Activated CD4-positive, alpha-beta T cell treated with anti-CD3 and anti-CD28 coated beads, Interleukin-10, Interleukin-2, amounts not matched to agents 100 ng/mL and 50 ng/mL, durations not matched to agents 16 hours and 8 hours (primary cell): ENCODE measurements at regions not wholly inside any gene's neighbourhood (a gene's known extent, or its start where the extent isn't known, plus 50 kb on each side); places are given as distances from the start of the nearest gene placed in this dataset.

Experiments used
- DNase-seq: peaks from one replicate; pipeline ENCODE4 v3.0.0-alpha.2; 2020

DNA sequence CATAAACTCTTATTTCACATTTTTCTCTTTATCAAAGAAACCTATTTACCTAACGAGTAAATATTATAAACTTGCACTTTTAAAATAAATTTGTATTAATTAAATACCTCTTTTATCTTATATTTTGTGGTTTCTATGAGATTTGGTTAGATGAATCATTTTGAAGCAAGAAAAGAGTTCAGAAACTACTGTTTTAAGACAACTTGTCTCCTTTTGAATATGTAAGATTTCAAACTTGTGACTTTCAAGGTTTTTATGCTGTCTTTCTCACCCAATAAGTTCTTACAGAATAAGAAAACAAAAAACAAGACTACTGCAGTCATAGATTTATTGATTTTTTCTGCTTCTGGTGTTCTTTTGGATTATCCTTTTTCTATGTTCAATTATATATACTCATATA, 339.0 kb downstream of the SNAPC1 start:
- DNase-seq = peak; percentile 7

GRCh38 chr14:62101673-62102348, 339.6 kb downstream of the SNAPC1 start:
- no peak for DNase-seq

- no peak for DNase-seq
These were observed 340.1 kb downstream of the SNAPC1 start for GRCh38 chr14:62102349-62102725.

DNA sequence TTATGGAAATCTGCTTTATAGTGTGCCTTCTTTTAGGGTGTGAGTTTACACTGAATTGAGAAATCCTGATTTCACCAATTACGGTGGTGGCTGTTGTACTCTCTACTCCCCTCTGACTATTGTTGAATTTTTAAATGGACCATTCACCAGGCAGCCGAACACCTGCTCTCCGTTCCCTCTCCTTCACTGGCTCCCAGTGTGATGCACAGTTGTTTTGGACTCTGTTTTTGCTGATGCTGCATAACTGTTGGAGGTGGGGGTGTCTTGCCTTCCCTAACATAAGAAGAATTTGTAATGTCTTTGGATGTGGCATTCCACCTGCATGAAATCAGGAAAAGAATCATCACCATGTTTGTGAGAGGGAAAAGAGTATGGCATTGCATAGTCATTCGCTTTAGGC, 341.2 kb downstream of the SNAPC1 start:
- DNase-seq = no peak

DNA sequence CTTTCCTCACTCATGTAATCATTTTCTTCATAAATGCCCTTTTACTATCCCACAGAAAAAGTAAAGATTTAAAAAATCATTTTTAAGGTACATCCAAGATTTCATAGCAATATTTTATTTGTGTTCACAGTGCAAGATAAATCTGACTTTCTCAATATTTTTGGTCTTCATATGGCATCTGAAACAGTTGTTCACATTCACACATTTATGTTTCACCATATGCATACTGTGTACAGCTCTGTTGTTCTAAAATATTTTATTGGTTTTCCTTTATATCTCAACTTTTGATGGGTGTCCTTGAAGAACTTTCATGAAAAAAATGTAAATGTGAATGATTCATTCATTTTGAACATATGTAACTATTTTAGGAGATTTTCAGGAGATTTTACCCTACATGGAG, 348.7 kb downstream of the SNAPC1 start:
- no peak for DNase-seq

DNA sequence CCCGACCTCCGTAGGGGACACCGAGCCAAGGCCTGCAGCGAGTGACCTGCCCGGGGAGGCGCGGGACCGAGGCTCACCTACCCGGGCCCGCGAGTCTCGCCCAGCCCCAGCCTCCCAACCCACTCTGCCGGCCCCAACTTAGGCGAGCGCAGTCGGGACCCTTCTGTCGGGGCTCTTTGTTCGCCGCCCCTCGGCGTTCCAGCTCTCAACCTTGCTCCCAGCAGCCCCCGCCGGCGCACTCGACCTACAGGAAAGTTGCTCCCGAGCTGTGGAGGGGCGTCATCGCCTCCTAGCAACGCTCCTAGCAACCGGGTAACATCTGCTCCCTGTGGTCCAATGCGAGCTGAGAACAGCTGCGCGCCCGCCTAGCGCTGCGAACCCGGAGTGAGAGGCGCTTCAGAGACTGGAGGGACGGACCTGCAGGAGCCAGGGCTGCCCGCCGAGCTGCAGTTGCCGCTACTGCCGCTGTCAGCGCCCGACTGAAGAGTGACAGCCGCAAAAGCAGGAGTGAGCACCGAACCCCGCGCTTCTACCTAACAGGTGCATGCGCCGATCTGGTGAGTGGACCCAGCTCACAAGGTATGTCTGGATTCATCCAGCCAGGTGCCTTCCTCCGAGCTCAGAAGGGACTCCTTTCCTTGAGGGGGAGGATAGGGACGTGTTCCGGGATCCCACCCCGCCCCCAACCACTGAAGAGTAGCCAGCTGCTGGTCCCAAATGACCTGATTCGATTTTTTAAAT, 355.0 kb downstream of the SNAPC1 start:
- peak; percentile 63 for DNase-seq

DNA sequence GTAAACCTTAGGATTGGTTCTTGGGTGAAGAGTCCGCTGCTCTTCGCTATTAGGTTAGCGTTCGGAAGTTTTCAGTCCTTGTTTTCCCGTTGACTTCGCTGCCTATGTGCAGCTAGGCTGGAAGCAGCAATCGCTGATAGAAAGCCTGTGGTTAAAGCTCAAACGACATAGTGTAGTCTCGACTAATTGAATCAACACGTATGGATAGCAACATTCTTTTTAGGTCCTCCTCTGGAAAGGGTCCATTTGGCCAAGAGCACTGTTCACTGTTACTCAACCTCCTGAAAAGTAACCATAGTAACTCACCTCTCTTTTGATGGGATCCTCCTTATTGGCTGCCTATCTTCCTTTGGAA, 355.5 kb downstream of the SNAPC1 start:
- no peak for DNase-seq

- no peak for DNase-seq
These were observed 356.2 kb downstream of the SNAPC1 start for GRCh38 chr14:62118461-62118860.

GRCh38 chr14:62118871-62119270, 356.7 kb downstream of the SNAPC1 start:
- no peak for DNase-seq

GRCh38 chr14:62123961-62124360, 361.7 kb downstream of the SNAPC1 start:
- DNase-seq = no peak

GRCh38 chr14:62125793-62126192, 363.6 kb downstream of the SNAPC1 start:
- no peak for DNase-seq

DNA sequence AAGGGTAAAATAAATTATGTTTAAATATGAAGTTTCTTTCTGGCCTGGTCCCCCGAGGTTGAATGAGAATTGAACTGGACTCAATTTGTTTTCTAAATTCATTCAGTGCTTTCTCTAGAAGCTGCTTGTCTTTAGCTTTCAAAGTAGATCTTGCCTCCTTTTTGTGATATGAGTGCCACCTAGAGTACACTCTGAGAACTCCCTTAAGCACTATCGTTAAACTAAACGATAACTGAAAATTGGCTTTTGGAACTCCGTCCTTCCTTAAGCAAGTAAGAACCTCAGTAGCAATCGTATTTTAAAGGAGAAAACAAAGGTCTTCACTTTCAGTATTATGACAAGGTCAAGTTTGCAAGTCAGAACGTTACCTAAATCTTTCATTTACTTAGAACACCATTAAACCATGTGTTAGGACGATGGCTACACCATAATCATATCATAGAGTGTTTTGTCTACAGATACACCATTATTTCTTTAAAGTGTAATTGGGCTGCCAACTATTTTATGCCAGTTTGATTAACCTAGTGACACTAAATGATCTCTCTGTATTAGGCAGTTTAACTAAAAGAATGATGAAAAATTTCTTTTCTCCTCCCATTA, 364.8 kb downstream of the SNAPC1 start:
- peak; percentile 48 for DNase-seq

- DNase-seq = no peak
These were observed 368.2 kb downstream of the SNAPC1 start for GRCh38 chr14:62130441-62130840.

DNA sequence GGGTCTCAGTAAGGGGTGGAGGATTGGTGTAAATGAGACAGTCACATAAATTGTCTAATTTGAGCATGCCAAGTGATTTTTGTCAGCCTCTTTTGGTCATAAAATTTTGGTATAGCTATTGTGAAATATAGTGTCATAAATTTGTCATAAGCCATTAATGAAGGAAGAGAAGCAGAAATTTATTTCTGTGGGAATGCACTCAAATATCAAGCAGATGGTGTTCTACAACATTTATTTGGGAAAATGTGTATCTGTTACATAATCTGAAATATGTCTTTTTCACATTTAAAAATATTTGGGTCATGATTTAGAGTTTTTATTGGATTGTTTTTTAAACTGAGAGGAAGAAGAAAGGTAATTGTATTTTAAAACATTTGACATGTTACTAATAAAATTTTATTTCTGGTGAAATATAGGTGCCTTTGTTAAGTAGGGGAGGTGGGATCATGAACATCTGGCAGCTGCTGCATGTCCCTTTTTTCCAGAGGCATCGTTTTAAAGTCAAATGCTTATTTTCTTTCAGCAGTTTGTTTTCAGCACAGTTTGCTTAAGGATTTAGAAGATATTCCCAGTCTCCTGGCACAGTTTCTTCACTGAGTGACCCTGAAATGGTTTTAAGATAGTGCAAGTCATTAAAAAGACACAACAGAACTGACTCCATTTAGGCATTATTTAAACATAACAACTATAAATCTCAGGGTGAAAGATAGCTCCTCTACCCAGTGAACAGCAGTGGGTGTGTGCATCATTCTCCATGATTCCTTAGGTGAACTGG, 371.7 kb downstream of the SNAPC1 start:
- DNase-seq = no peak

DNA sequence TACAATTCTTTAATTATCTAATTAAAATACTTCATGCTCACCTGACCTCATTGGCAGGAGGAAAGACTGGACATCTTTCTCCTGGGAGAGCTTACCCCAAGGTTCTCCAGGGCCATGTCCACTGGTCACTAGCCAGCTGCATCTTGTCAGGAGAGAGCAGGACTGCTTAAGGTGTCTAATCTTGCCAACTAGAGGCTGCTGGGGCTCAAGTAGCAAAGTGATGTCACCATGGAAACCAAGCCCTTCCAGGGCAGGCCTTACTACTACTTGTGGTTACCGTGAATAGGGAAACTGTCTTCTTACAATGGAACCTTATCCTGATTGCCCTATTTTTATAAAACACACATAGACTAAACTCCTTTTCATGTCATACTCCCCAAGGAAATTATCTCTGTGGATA, 376.4 kb downstream of the SNAPC1 start:
- DNase-seq = no peak

DNA sequence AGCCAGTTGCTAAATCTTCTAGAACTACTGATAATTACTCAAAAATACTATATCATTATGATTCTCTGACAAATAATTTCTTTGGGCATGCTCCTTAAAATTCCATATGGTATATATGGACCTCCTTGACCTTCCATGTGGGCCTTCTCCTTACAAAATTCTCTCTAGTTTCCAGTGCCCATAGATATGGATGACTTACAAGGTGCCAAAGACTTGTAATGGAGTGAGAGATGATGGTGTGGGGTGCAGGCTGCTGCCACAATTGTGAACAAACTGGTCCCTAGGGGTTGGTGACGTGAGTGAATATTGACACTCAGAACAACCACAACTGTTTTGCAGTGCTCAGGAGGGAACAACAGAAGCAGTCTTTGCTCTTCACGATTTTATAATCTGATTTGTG, 378.9 kb downstream of the SNAPC1 start:
- no peak for DNase-seq

DNA sequence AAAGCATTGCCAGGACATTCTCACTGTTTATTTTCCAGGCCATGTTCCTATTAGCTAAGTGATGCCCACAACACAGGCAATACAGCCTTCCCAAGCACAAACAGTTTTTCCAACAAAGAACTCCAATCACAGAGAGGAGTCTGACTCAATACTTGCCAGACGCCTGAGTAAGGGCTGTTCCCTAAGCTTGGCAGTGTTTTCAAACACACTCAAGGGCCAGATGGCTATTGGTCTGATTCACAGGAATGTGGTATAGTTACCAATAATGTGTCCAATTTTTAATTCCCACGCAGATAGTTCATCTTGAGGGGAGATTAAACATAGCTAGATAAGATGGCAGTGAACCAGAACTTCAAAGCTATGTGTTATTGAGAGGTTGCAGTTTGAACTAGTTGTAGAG, 381.0 kb downstream of the SNAPC1 start:
- DNase-seq = no peak

GRCh38 chr14:62144863-62145262, 382.6 kb downstream of the SNAPC1 start:
- no peak for DNase-seq

DNA sequence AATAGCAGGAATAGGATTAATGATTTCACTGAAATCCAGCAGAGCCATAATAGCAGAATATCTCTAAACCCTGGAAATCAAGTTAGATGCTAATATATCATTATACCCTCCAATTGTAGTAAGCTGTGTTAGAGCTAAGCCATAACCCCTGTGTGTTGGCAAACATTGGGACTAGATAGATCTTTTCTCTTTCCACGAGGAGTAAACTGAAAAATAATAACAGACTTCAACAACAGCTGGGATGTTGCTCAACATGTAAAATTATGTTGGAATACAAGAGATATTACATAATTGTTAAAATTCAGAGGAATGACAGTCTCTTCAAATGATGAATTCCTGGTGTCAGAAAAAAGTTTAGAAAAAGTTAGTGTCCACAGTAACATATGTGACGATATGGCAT, 383.8 kb downstream of the SNAPC1 start:
- DNase-seq = no peak

DNA sequence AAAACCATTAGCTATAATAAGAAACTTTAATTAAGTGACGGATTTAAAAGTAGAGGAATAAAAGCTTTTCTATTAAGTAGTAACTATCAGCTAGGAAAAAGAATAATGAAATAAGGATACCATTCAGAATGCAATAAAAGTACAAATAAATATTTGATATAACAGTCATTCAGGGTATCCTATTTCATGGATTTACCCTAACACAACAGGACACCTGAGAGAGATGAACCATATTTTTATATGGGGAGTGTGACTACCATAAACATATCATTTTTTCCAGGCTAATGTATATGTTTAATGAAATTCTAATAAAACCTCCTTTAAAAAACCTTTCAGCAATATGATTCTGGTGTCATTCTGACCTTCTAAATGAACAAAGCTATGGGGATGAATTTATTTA, 393.8 kb downstream of the SNAPC1 start:
- DNase-seq = no peak

GRCh38 chr14:62158779-62159178, 396.6 kb downstream of the SNAPC1 start:
- DNase-seq = no peak

DNA sequence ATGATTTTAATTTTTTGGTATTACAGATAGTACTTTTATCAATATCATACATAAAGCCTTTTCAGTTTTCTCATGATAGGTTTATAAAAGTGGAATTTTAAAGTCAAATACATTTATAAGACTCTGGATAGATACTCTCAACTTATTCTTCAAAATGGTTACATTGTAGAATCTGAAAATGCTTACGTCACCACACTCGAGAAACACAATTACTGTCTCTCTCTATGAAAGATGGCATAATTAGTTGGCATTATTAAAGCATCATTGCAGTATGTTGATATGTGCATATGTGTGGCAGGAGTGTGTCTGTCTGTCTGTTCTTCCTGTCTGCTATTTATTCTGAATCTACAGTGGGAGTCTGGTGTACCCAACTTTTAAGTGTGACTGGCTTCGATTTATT, 397.1 kb downstream of the SNAPC1 start:
- no peak for DNase-seq

GRCh38 chr14:62162998-62163589, 400.9 kb downstream of the SNAPC1 start:
- peak; percentile 48 for DNase-seq
